ENCODE measurements at regions not wholly inside any gene's neighbourhood (a gene's known extent, or its start where the extent isn't known, plus 50 kb on each side); places are given as distances from the start of the nearest gene placed in this dataset.
"Not testable (repeated sequence)": the region's sequence is repeated elsewhere in the genome, so short reads cannot be mapped to it uniquely, and the experiment has no call there.

GRCh38 chr11:134656861-134657540, 245.0 kb upstream of the B3GAT1 start:
- Histone ChIP-seq H3F3A (ENCODE audit: insufficient read depth, low read depth) (no peaks in the 10 kb centered on the region), H3K4me2 (no peak overlapping the region)
- BruUV-seq (replicated peaks) = no TSS peak

GRCh38 chr11:134656086-134656840, 244.2 kb upstream of the B3GAT1 start:
- H3K4me3 ChIP-seq; H3K4me1 ChIP-seq (replicated peaks; ENCODE audit: insufficient read depth); H3K9me3 ChIP-seq (ENCODE audit: insufficient read depth, low read depth); H4K20me1 ChIP-seq (ENCODE audit: insufficient read depth); H3K79me2 ChIP-seq (ENCODE audit: low read depth); H2AFZ ChIP-seq; DNase-seq; POLR2A ChIA-PET (ENCODE audit: unreplicated experiment); H3F3A ChIP-seq (ENCODE audit: insufficient read depth, low read depth); H3K4me2 ChIP-seq; CTCF ChIA-PET; H3K36me3 ChIP-seq (ENCODE audit: low read depth); BruUV-seq (replicated peaks); H3K9me2 ChIP-seq (ENCODE audit: insufficient read depth); intact Hi-C loops (cut with micrococcal nuclease; ENCODE audit: unreplicated experiment); H3K27ac ChIP-seq: not testable (repeated sequence)
- peaks cover 74% of the 10 kb centered on the region for H3K27me3 ChIP-seq (ENCODE audit: insufficient read depth, low read depth)

More at GRCh38 chr11:134656861-134657540, 245.0 kb upstream of the B3GAT1 start:
- H4K20me1 ChIP-seq (ENCODE audit: insufficient read depth) = no peaks in the 10 kb centered on the region
- ChIA-PET POLR2A (ENCODE audit: unreplicated experiment) (no interaction called here), CTCF (no interaction called here)
- no peaks in the 10 kb centered on the region for H3K4me1 ChIP-seq (replicated peaks; ENCODE audit: insufficient read depth)
- H3K4me3 ChIP-seq = no peak overlapping the region
- peaks cover 77% of the 10 kb centered on the region for H3K27me3 ChIP-seq (ENCODE audit: insufficient read depth, low read depth)
- no peak overlapping the region for H3K27ac ChIP-seq
- H3K79me2 ChIP-seq (ENCODE audit: low read depth) = no peaks in the 10 kb centered on the region
- no peak for TF ChIP-seq EZH2 (IDR thresholded peaks at IDR 0.05; ENCODE audit: low read depth)
- no peak for TF ChIP-seq CTCF (conservative IDR thresholded peaks at IDR 0.05)
- intact Hi-C loops (cut with micrococcal nuclease; ENCODE audit: unreplicated experiment) = no loop called here
- no peak overlapping the region for H2AFZ ChIP-seq
- no peak for DNase-seq
- H3K9me2 ChIP-seq (ENCODE audit: insufficient read depth) = no peaks in the 10 kb centered on the region
- H3K9me3 ChIP-seq (ENCODE audit: insufficient read depth, low read depth) = no peaks in the 10 kb centered on the region
- H3K36me3 ChIP-seq (ENCODE audit: low read depth) = no peaks in the 10 kb centered on the region

- CTCF ChIA-PET = no interaction called here
- Histone ChIP-seq H3K4me2 (no peak overlapping the region), H3F3A (ENCODE audit: insufficient read depth, low read depth) (no peaks in the 10 kb centered on the region), H3K4me1 (replicated peaks; ENCODE audit: insufficient read depth) (no peaks in the 10 kb centered on the region), H3K27me3 (ENCODE audit: insufficient read depth, low read depth) (peaks cover 68% of the 10 kb centered on the region), H3K27ac (no peak overlapping the region), H3K9me3 (ENCODE audit: insufficient read depth, low read depth) (no peaks in the 10 kb centered on the region), H2AFZ (no peak overlapping the region), H3K36me3 (ENCODE audit: low read depth) (no peaks in the 10 kb centered on the region), H4K20me1 (ENCODE audit: insufficient read depth) (no peaks in the 10 kb centered on the region), H3K9me2 (ENCODE audit: insufficient read depth) (no peaks in the 10 kb centered on the region), H3K4me3 (no peak overlapping the region), H3K79me2 (ENCODE audit: low read depth) (no peaks in the 10 kb centered on the region)
- BruUV-seq (replicated peaks) = no TSS peak
- intact Hi-C loops (cut with micrococcal nuclease; ENCODE audit: unreplicated experiment) = no loop called here
- POLR2A ChIA-PET (ENCODE audit: unreplicated experiment) = no interaction called here
- TF ChIP-seq EZH2 (IDR thresholded peaks at IDR 0.05; ENCODE audit: low read depth) (no peak), CTCF (conservative IDR thresholded peaks at IDR 0.05) (no peak)
- DNase-seq = no peak
These were observed 243.3 kb upstream of the B3GAT1 start for GRCh38 chr11:134655189-134655989.
